ENCODE measurements at regions not wholly inside any gene's neighbourhood (a gene's known extent, or its start where the extent isn't known, plus 50 kb on each side); places are given as distances from the start of the nearest gene placed in this dataset.

GRCh38 chr3:22923711-22924110 lies 279.4 kb upstream of the UBE2E2 start:
- TF ChIP-seq CTCF (IDR thresholded peaks at IDR 0.05; ENCODE audit: control insufficient read depth, extremely low read depth, insufficient read depth), result no peak
- no peak for DNase-seq (ENCODE audit: low read depth)
- H3K4me3 ChIP-seq (ENCODE audit: low read depth, low read length), result no peak overlapping the region

- no peak for DNase-seq (ENCODE audit: low read depth)
- no peak overlapping the region for H3K4me3 ChIP-seq (ENCODE audit: low read depth, low read length)
- TF ChIP-seq CTCF (IDR thresholded peaks at IDR 0.05; ENCODE audit: control insufficient read depth, extremely low read depth, insufficient read depth), result no peak
Measured at GRCh38 chr3:22928216-22929110, 274.7 kb upstream of the UBE2E2 start.

GRCh38 chr3:22933051-22933840 lies 269.9 kb upstream of the UBE2E2 start:
- TF ChIP-seq CTCF (IDR thresholded peaks at IDR 0.05; ENCODE audit: control insufficient read depth, extremely low read depth, insufficient read depth), result no peak
- no peak for DNase-seq (ENCODE audit: low read depth)
- no peak overlapping the region for H3K4me3 ChIP-seq (ENCODE audit: low read depth, low read length)

- no peak overlapping the region for H3K4me3 ChIP-seq (ENCODE audit: low read depth, low read length)
- no peak for TF ChIP-seq CTCF (IDR thresholded peaks at IDR 0.05; ENCODE audit: control insufficient read depth, extremely low read depth, insufficient read depth)
- DNase-seq (ENCODE audit: low read depth), result no peak
Measured at GRCh38 chr3:22933841-22934116, 269.3 kb upstream of the UBE2E2 start.

- DNase-seq (ENCODE audit: low read depth), result no peak
- no peak overlapping the region for H3K4me3 ChIP-seq (ENCODE audit: low read depth, low read length)
- TF ChIP-seq CTCF (IDR thresholded peaks at IDR 0.05; ENCODE audit: control insufficient read depth, extremely low read depth, insufficient read depth), result no peak
Measured at GRCh38 chr3:22935040-22935439, 268.1 kb upstream of the UBE2E2 start.

- no peak for DNase-seq (ENCODE audit: low read depth)
- H3K4me3 ChIP-seq (ENCODE audit: low read depth, low read length), result no peak overlapping the region
- no peak for TF ChIP-seq CTCF (IDR thresholded peaks at IDR 0.05; ENCODE audit: control insufficient read depth, extremely low read depth, insufficient read depth)
Measured at GRCh38 chr3:22937536-22937935, 265.6 kb upstream of the UBE2E2 start.

All from LNCaP clone FGC (cell line).